GM18517 (cell line): ENCODE measurements at regions not wholly inside any gene's neighbourhood (a gene's known extent, or its start where the extent isn't known, plus 50 kb on each side); places are given as distances from the start of the nearest gene placed in this dataset.

ENCODE experiments used
- ATAC-seq: cut with Tn5 transposase; IDR thresholded peaks from one replicate; pipeline ENCODE4 v1.9.1; 2021; ENCODE audit warnings: mild to moderate bottlenecking, moderate library complexity; ENCODE audit not compliant: unreplicated experiment

- ATAC-seq = peak; percentile 96
Measured at GRCh38 chr15:31472636-31473384, 146.2 kb downstream of the KLF13 start.

GRCh38 chr15:31473385-31474058 is 146.9 kb downstream of the KLF13 start:
- ATAC-seq = peak; percentile 12

DNA sequence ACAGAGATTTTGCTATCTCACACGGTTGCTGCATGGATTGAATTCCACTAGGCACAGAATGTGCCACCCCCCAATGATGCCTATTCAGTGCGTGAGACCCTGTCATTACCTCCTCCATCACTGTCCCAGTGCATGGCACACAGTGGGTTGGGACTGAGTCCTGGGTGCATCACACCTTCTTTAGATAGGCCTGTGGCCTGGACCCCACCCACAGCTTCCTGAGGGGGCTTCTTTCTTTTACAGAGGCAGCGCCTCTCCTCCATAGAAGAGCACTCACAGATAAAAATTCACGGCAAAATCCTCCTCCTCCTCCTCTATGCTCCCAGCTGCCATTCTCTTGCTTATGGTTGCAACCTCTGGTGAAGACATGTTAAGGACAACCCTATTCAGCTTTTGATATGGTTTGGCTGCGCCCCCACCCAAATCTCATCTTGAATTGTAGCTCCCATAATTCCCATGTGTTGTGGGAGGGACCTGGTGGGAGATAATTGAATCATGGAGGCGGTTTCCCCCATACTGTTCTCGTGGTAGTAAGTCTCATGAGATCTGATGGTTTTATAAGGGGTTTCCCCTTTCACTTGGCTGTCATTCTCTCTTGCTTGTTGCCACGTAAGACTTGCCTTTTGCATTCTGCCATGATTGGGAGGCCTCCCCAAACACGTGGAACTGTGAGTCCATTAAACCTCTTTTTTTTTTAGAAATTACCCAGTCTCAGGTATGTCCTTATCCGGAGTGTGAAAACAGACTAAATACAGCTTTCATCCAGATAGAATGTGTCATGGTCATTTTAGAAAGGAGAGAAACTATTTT is 147.6 kb downstream of the KLF13 start:
- no peak for ATAC-seq

- ATAC-seq = no peak
Measured at GRCh38 chr15:31476236-31476810, 149.7 kb downstream of the KLF13 start.

DNA sequence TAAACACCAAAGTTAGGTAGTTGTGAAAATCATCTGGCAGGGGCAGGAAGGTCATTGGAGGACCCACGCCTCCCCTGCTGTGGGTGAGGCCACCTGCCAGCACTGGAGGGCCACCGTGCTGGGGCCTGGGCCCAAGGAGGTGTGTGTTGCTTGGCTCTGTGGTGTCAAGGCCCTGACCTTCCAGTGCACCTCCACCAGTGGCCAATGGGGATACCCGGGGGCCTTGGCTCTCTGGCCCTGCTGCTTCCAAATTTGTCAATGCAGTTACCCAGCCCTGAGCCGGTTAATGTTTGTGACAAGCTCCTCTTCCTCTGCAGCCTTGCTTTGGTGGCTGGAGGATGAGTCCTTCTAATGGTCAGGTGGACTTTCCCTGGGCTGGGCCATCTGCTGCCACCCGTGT is 150.2 kb downstream of the KLF13 start:
- ATAC-seq = no peak

GRCh38 chr15:31477301-31477700 is 150.7 kb downstream of the KLF13 start:
- ATAC-seq = no peak

- no peak for ATAC-seq
Measured at GRCh38 chr15:31477851-31478701, 151.4 kb downstream of the KLF13 start.

- no peak for ATAC-seq
Measured at GRCh38 chr15:31478702-31479221, 152.1 kb downstream of the KLF13 start.

- no peak for ATAC-seq
Measured at GRCh38 chr15:31480356-31481025, 153.9 kb downstream of the KLF13 start.

DNA sequence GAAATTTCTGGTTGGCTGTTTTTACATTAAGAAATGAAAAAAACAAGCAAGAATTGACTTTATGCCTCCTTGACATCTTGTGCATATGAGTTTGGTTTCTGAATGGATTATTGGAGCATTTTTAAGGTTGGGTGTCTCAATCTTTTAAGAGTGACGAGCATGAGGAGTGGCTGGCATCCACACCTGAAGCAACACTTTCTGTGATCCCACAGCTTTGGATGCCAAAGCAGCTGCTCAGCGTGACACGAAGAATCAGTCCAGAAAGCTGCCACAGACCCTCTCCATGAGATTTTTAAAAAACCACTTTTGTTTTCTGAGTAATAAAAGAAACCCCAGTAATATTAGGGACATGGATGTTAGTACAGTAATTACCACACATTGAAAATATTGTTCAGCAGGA is 154.5 kb downstream of the KLF13 start:
- no peak for ATAC-seq

DNA sequence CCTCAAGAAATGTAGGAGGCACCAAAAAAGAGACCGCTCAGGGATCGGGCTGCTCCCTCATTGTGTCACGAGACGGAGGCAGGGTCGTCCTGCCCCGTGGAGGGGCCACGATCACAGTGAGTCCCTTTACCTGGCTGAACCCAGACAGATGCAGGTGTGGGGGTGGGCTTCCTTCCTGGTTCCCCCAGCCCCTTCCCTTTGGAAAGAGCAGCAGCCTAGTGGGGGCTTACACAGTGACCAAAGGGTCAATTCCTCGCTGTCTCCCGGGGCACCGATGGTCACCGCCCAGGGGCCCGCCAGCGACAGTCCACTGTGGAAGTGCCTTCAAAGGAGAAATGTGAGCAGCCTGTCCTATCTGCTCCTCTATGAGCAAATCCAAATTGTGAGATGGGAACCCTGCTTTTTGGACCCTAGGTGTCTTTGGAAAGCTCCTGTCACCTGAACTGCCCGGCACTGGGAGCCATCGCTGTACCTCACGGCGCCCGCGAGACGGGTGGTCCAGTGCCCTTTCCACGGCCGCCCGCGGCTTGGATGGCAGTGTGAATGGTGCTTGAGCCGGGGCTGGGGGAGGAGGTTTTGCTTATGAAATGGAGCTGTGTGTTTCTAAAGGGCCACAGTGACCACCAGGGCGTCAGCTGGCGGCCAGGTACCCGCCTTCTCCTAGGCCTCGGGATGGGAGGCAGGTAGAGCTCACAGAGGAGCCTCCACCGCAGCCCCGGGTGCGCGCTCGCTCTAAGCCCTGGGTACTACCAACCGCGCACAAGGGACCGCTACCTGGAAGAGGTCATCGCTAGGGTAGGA is 155.7 kb downstream of the KLF13 start:
- ATAC-seq = no peak

GRCh38 chr15:31483053-31483985 is 156.7 kb downstream of the KLF13 start:
- ATAC-seq = no peak

DNA sequence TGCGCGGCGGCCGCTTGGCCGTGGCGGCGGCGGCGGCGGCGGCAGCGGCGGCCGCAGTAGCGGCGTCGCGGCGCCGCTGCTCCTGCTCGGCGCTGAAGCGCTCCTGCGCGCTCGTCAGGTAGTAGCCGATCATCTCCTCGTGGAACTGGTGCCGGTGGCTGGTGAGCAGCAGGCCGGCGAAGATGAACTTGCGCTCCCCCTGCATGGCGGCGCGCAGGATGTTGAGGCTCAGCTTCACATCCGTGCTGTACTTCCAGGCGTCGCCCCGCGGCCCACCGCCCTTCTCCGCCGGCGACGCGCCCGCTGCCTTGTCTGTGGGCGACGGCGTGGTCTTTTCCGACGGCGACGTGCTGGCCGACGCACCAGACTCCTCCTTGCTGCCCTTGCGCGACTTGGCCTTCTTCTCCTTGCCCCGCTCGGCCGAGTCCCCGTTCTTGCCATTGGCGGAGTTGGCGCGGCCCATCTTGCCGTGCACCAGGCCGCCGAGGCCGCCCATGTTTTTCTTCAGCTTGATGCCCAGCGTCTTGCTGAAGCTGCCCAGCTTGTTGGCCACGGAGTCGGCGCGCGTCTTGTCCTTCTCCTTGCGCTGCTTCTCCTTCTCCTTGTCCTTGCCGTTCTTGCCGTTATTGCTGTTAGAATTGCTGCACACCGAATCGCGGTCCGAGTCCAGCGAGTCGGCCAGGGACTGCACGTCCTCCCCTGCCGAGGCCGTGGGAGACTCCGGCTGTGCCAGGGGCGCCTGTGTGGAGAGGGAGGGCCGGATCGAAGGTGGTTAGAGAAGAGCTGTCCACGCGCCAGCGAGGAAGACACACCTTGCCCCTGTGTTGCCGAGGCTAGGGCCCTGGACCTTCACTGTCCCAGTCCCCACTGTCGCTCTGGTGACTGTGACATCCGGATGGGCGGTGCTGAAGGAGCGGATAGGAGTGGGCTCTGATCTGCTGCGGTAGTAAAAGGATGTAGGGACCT is 157.6 kb downstream of the KLF13 start:
- ATAC-seq = no peak

DNA sequence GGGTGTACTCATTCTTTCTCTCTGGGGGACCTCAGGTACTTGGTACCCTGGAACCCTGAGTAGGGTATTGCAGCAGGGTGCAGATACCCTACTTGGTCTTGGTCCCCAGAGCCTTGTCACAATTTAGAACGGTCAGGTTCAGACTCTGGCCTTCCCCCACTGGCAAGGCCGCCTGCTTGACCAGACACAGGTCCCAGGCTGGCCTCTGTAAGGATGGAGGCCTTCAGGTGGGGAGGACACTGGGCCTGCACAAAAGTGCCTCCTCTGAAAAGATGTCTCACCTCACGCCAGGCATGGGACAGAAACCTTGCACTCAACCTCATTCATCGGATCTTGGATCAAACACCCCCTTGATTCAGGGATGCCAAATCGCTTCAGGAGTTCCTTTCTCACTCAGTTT is 158.4 kb downstream of the KLF13 start:
- no peak for ATAC-seq

DNA sequence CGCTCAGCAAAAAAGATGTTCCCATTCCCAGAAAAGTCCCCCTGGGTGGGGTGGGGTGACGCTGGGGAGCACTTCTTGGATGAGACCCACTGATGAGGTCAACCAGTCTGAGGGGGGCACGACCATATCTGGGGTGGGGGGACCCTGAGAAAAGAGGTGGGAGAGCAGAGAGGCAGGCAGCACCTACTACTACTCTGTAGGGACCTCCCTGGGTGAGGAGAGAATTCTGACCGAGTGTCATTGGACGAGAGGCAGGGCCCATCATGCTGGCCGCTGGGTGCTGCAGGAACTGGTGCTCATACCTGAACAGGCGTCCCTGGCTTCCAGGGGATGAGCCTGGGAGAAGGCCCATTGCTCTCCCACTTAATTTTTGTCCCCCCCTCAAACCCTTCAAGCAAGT is 158.8 kb downstream of the KLF13 start:
- ATAC-seq = no peak

DNA sequence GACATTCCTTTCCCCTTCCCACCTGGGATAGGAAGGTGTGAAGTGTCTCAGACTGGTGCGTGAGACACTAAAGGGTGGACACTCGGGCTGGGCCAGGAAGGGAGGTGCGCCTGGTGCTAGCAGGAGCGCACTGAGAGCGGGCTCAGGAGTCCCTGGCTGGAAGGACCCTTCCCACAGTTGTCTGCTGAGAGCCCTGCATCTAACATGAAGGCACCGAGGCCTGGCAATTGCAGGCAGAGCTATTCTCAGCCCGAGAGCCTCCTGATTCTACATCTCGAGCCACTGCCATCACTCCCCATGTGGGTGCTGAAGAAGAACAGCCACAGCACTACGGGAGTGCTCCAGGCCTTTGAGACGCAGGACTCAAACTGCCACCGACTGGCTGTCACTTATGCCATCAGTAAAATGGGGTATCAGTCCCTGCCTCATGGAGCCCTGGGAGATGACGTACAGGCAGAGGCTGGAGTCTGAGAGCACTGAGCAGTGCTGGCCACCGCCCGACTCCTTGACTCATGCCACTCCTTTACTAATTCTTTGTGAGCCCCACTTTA is 159.4 kb downstream of the KLF13 start:
- ATAC-seq = no peak
